ENCODE measurements at regions not wholly inside any gene's neighbourhood (a gene's known extent, or its start where the extent isn't known, plus 50 kb on each side); places are given as distances from the start of the nearest gene placed in this dataset.
A peak's percentile ranks its signal among the peaks of the same experiment; 100 is the strongest.
"Not testable (repeated sequence)": the region's sequence is repeated elsewhere in the genome, so short reads cannot be mapped to it uniquely, and the experiment has no call there.

- no peak for DNase-seq
These were observed 195.7 kb upstream of the GK2 start for GRCh38 chr4:79603681-79604080.

GRCh38 chr4:79599691-79600090 lies 191.7 kb upstream of the GK2 start:
- no peak for DNase-seq

GRCh38 chr4:79598801-79599200 lies 190.8 kb upstream of the GK2 start:
- no peak for DNase-seq

GRCh38 chr4:79598214-79598613 lies 190.2 kb upstream of the GK2 start:
- DNase-seq: no peak

GRCh38 chr4:79597266-79597665 lies 189.2 kb upstream of the GK2 start:
- DNase-seq: peak; percentile 79

GRCh38 chr4:79592218-79592617 lies 184.2 kb upstream of the GK2 start:
- DNase-seq: not testable (repeated sequence)

- DNase-seq: peak; percentile 20
These were observed 180.7 kb upstream of the GK2 start for GRCh38 chr4:79588679-79589078.

GRCh38 chr4:79587207-79587606 lies 179.2 kb upstream of the GK2 start:
- not testable (repeated sequence) for DNase-seq

GRCh38 chr4:79585834-79586233 lies 177.8 kb upstream of the GK2 start:
- DNase-seq: no peak

GRCh38 chr4:79585330-79585729 lies 177.3 kb upstream of the GK2 start:
- DNase-seq: no peak

GRCh38 chr4:79584902-79585301 lies 176.9 kb upstream of the GK2 start:
- no peak for DNase-seq

- no peak for DNase-seq
These were observed 176.3 kb upstream of the GK2 start for GRCh38 chr4:79584352-79584751.

GRCh38 chr4:79578606-79579005 lies 170.6 kb upstream of the GK2 start:
- DNase-seq: no peak

GRCh38 chr4:79576429-79576753 lies 168.4 kb upstream of the GK2 start:
- DNase-seq: peak; percentile 56

GRCh38 chr4:79575709-79576428 lies 167.8 kb upstream of the GK2 start:
- DNase-seq: no peak

- DNase-seq: no peak
These were observed 166.9 kb upstream of the GK2 start for GRCh38 chr4:79574741-79575451.

GRCh38 chr4:79563219-79563618 lies 155.2 kb upstream of the GK2 start:
- DNase-seq: no peak

- no peak for DNase-seq
These were observed 153.7 kb upstream of the GK2 start for GRCh38 chr4:79561751-79562150.

- not testable (repeated sequence) for DNase-seq
These were observed 151.4 kb upstream of the GK2 start for GRCh38 chr4:79559398-79559797.

GRCh38 chr4:79552311-79552710 lies 144.3 kb upstream of the GK2 start:
- no peak for DNase-seq

- no peak for DNase-seq
These were observed 143.5 kb upstream of the GK2 start for GRCh38 chr4:79551555-79551954.

GRCh38 chr4:79547851-79548250 lies 139.8 kb upstream of the GK2 start:
- DNase-seq: no peak

- DNase-seq: not testable (repeated sequence)
These were observed 137.3 kb upstream of the GK2 start for GRCh38 chr4:79545292-79545691.

GRCh38 chr4:79540143-79540542 lies 132.1 kb upstream of the GK2 start:
- no peak for DNase-seq

GRCh38 chr4:79535516-79535915 lies 127.5 kb upstream of the GK2 start:
- DNase-seq: no peak

Data from fibroblast of skin of right biceps (primary cell).